ENCODE measurements at regions not wholly inside any gene's neighbourhood (a gene's known extent, or its start where the extent isn't known, plus 50 kb on each side); places are given as distances from the start of the nearest gene placed in this dataset.
"Not testable (repeated sequence)": the region's sequence is repeated elsewhere in the genome, so short reads cannot be mapped to it uniquely, and the experiment has no call there.

DNA sequence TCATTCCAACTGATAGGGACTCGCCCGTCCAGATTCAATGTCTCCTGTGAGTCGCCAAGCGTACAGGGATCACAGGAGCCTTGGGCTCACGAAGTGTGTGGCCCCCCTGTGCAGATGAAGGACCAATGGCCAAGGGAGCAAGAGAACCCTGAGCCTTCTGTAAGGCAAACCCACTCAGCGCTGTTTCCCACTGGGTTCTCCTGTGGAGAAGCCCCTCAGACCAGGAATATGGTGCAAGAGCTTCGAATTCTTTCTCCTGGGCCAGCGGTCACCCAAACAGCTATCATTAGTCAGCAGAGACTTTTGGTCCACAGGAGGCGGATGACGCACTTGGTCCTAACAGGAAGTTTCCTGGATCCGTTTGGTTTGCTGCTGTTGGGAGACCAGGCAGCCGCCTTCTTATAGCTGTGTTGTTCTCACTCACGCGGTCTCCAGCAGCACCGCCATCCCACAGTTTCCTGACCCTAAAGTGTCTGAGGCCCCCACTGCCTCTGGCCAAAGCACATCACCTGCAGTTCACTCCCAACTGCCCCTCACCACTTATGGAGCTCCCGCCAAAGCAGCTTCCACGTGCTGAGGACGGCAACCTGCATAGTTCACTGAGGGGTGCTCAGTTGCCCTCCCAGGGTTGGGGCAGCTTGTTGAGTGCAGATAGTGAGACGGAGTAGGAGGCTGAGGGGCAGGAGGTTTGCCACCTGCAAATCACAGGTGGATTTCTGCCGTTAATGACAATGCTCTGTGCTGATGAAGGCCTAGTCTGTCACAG, 268.6 kb downstream of the ERMARD start:
- DNase-seq (ENCODE audit: low read depth) = no peak

DNA sequence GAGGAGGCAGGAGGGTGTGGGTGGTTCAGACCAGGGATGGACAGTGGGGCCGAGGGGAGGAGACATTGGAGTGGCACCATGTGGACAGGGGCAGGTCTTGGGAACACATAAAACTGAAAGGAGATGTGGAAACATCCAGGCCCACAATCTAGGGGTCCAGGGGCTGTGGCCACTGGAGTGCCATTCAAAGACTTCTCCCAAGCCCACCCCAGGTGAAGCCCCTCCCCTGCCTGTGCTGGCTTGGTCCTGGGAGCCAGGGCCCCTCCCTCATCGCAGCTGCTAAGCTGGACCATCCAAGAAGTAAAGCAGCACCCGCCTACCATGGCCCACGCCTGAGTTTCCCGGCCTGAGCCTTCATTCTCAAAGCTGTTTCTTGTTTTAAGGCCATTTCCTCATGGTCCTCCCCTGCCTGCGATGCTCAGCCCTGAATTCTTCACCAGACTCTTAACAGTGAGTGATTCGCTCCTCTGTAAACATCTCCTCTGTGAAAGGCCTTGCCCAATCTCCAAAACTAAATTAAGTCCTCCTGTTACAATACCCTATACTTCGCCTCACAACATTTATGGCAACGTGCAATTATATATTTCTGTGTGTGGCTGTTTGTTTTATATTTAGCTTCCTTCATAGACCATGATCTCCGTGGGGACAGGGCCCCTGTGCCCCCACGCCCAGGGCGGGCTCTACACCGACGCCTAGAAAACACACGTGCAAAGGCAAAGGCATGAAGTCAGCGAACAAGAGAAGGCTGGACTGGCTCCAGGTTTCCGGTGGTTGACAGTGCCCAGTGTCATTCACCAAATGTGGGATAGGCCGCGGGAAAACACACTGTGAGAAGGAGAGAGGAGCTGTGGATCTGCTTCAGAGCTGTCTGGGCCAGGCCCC, 267.8 kb downstream of the ERMARD start:
- no peak for DNase-seq (ENCODE audit: low read depth)

DNA sequence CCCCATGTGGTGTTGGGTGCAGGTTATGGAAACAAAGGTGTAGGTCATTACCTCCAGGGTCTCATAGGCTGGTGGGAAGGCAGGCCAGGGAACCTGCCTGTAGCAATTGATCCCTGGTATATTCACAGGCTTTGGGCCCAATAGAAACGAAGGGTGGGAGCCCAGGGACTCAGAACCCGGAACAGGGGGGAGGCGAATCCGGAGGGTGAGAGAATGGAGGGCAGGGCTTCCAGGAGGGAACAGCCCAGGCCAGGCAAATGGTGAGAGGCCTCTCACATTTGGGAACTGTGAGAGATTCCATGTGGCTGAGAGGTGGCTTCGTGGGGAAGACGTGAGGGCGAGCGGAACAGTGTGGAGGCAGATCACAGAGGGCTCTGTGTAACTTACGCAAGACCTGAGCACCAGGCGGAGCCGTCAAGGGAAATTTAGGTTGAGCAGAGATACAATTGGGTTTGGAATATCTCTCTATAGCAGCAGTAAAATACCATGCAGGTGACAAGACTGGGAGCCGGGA, 267.1 kb downstream of the ERMARD start:
- no peak for DNase-seq (ENCODE audit: low read depth)

GRCh38 chr6:170017603-170018320, 266.3 kb downstream of the ERMARD start:
- no peak for DNase-seq (ENCODE audit: low read depth)

DNA sequence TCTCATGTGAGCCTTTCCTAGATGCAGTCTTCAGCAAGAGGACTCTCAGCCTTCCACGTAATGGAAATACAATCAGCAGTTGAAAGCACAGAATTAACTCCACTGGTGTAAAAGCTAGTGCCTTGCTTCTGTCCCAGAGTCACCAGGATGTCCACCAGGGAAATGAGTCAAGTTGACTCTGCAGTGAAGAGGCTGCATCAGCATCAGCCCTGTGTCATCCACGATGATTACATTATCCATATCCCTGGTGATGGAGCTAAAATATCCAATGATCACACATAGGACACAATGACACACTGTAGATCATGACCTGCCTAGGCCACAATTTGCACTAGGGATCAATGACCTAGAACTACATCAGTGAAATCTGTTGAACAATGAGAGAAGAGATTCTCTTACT, 262.4 kb downstream of the ERMARD start:
- no peak for DNase-seq (ENCODE audit: low read depth)

DNA sequence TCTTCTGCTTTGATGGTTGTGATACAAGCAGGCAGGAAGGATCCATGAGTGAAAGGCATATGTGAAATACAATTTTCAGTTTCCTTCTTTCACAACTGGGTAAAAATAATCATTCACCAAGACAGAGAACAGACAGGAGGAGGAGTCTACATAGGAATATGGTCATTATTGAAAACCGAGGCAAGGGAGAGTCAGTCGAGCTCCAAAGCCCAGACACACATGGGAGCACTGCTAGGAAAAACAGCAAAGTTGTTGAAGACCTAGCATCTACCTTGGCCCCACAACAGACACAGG, 260.6 kb downstream of the ERMARD start:
- no peak for DNase-seq (ENCODE audit: low read depth)

GRCh38 chr6:170011204-170012036, 260.0 kb downstream of the ERMARD start:
- no peak for DNase-seq (ENCODE audit: low read depth)

DNA sequence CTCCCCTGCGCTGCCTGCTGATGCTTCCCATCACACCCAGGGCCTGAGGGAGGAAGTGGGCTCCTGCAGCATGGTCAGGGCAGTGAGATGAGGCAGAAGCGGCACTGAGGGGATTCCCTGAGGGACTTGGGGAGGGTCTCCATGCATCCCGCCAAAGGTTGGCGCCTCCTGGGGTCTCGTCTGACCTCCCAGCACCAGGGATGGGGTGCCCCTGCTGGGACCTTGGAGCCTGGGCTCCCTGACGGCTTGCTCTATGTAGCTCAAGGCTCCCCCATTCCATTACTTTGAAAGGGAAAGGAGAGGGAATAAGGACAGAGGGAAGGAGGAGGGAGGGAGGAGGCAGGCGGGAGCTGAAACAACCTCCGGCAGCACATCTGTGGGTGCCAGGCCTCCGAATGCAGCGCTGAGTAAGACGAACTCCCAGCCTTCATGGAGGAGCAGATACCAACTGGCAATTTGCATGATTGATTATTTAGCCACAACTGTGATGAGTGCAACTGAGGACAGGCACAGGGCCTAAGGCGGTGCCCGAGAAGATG, 259.3 kb downstream of the ERMARD start:
- DNase-seq (ENCODE audit: low read depth) = no peak

DNA sequence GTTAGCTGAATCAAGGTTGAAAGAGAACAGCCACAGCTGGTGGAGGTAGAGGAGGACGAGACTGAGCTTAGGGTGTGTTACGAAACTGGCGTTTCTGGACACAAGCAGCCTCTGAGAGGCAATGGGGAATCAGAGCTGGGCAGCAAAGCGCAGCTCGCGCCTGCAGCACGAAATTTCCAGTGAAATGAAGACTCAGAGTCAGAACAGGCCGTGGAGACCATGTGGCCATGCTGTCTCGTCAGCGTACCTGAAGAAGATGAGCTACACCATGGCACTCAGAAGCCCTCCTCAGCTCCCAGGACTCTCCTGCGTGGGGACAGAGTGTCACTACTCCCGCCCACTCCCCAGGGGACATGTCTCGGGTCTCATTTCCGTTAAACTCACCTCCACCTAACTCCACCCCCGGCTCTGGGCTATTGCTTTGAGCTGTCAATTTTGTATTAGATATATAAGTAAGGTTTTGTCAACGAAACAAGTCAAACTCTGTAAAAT, 256.9 kb downstream of the ERMARD start:
- DNase-seq (ENCODE audit: low read depth) = no peak

DNA sequence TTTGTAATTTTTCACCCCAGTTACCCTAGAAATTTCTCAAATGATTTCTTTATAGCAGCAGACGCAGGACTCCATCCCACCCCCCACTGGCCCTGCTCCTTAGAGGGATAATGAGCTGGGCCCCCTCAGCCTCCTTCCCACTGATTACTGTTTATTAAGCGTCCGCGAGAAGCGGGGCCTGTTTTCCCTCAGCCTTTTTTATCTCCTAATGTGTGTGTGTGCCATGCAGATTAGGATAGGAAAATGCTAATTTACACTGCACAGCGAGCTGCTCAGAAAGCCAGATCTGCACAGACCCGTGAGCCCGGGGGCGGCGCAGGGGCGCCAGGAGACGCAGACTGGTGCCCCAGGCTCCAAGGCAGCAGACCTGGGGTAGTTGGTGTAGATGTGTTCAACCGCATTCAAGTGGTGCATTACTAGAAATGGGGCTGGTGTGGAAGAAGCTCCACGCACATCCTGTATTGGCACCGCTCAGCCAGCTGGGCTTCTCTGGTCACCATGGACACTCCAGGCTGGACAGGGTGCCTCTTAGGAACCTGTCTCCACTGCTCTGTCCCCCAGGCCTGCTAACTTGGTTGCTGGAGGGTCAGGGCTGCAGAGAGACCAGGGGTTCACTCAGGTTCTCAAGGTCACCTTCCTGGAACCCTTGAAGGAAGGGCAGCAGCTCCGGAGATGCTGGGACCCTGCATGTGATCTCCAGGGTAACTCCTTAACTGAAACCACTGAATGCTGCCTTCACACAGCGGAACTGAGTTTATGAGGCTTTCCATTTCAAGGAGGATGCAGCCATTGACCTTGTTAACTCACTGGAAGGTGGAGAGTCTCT, 256.3 kb downstream of the ERMARD start:
- no peak for DNase-seq (ENCODE audit: low read depth)

DNA sequence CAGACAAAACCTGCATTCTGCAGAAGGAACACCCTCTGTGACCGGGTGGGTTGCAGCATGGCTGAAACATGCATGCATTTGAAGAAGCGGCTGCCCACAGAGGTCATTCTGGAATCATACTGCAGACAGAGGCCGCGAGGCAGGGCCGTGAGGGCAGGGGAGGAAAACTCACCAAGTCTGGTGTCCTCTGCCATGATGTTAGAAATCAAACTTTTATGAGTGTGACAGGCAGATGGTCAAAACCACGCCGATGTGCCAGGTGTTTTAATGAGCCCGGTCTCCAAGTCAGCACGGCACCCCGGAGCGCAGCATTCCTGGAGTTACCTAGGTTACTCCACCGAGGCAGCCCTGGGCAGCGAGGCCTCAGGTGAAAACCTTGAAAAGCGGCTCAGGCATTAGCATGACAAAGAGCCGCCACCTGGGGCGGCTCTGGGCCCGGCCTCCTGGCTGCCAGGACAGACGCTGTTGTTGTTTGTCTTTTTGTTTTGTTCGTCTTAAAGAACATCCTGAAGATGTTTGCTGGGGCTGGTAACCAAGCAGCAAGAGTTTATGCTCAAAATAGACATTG, 255.6 kb downstream of the ERMARD start:
- DNase-seq (ENCODE audit: low read depth) = no peak

- DNase-seq (ENCODE audit: low read depth) = no peak
These were observed 254.9 kb downstream of the ERMARD start for GRCh38 chr6:170006071-170006899.

DNA sequence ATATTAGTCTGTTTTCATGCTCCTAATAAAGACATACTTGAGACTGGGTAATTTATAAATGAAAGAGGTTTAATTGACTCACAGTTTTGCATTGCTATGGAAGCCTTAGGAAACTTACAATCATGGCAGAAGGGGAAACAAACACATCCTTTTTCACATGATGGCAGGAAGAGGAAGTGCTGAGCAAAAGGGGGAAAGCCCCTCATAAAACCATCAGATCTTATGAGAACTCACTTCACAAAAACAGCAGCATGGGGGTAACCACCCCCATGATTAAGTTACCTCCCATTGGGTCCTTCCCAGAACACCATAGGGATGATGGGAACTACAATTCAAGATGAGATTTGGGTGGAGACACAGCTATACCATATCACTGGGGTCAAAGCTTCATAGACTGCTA, 254.2 kb downstream of the ERMARD start:
- no peak for DNase-seq (ENCODE audit: low read depth)

DNA sequence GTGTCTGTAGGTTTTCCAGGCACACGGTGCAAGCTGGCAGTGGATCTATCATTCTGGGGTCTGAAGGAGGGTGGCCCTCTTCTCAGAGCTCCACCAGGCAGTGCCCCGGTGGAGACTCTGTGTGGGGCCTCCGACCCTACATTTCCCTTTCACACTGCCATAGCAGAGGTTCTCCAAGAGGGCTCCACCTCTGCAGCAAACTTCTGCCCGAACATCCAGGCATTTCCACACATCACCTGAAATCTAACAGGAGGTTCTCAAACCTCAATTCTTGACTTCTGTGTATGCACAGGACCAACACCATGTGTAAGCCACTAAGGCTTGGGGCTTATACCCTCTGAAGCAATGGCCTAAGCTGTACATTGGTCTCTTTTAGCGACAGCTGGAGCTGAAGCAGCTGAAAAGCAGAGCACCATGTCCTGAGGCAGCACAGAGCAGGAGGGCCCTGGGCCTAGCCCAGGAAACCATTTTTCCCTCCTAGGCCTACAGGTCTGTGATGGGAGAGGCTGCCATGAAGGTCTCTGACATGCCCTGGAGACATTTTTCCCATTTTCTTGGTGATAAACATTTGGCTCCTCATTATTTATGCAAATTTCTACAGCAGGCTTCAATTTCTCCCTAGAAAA, 253.3 kb downstream of the ERMARD start:
- DNase-seq (ENCODE audit: low read depth) = no peak

DNA sequence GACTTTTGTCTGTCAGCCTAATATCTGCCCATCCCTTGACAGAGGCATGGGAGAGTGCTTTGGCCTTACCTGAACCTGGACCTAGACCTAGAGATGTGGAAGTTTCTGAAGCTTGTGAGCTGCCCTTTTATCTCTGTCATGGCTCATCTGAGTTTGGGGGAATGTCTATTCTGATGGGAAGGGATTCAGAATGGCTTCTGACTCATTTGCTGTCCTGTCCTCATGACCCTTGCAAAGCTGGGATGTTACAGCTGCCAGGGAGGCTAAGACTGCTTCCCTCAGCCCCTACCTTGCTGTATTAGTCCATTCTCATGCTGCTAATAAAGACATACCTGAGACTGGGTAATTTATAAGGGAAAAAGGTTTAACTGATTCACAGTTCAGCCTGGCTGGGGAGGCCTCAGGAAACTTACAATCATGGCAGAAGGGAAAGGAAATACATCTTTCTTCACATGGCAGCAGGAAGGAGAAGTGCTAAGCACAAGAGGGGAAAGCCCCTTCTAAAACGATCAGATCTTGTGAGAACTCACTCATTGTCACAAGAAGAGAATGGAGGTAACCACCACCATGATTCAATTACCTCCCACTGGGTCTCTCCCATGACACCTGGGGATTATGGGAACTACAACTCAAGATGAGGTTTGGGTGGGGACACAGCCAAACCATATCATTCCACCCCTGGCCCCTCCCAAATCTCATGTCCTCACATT, 252.2 kb downstream of the ERMARD start:
- DNase-seq (ENCODE audit: low read depth) = no peak

DNA sequence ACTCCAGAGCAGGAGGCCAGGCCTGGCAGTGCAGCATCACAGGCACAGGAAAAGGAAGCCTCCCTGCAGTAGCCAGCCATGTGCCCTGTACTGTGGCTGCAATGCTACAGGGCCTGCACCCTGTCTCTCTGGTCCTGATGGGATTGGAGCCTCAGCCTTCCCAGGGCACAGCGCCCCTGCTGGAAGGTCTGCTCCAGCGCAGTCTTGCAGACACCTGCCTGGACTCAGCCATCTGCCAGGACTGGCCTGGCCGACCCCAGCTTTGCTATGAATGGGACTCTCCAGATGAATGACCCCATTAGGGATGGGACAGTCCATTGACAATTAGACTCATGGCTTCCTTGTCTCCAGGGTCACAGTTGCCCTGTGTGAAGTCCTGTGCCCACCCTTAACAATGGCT, 251.6 kb downstream of the ERMARD start:
- no peak for DNase-seq (ENCODE audit: low read depth)

DNA sequence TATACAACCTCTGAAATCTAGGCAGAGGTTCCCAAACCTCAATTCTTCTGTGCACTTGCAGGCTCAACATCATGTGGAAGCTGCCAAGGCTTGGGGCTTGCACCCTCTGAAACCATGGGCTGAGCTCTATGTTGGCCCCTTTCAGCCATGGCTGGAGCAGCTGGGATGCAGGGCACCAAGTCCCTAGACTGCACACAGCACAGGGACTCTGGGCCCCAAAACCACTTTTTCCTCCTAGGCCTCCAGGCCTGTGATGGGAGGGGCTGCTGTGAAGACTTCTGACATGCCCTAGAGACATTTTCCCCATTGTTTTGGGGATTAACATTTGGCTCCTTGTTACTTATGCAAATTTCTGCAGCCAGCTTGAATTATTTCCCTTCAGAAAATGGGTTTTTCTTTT, 250.4 kb downstream of the ERMARD start:
- not testable (repeated sequence) for DNase-seq (ENCODE audit: low read depth)

All from renal cortical epithelial cell (primary cell).